GM18861 (cell line): ENCODE measurements at regions not wholly inside any gene's neighbourhood (a gene's known extent, or its start where the extent isn't known, plus 50 kb on each side); places are given as distances from the start of the nearest gene placed in this dataset.
"Not testable (repeated sequence)": the region's sequence is repeated elsewhere in the genome, so short reads cannot be mapped to it uniquely, and the experiment has no call there.

Source experiments
- ATAC-seq: cut with Tn5 transposase; IDR thresholded peaks from one replicate; pipeline ENCODE4 v1.9.1; 2021; ENCODE audit not compliant: unreplicated experiment

GRCh38 chr3:34419801-34420200 lies 621.4 kb downstream of the PDCD6IP start:
- ATAC-seq = no peak

GRCh38 chr3:34421762-34422161 lies 623.3 kb downstream of the PDCD6IP start:
- no peak for ATAC-seq

- ATAC-seq = no peak
Measured at GRCh38 chr3:34439796-34440195, 641.4 kb downstream of the PDCD6IP start.

- no peak for ATAC-seq
Measured at GRCh38 chr3:34444137-34444536, 645.7 kb downstream of the PDCD6IP start.

- no peak for ATAC-seq
Measured at GRCh38 chr3:34449305-34449704, 650.9 kb downstream of the PDCD6IP start.

GRCh38 chr3:34463414-34463813 lies 665.0 kb downstream of the PDCD6IP start:
- ATAC-seq = no peak

GRCh38 chr3:34464646-34465045 lies 666.2 kb downstream of the PDCD6IP start:
- no peak for ATAC-seq

- no peak for ATAC-seq
Measured at GRCh38 chr3:34475851-34476250, 677.4 kb downstream of the PDCD6IP start.

GRCh38 chr3:34483311-34483887 lies 685.0 kb downstream of the PDCD6IP start:
- no peak for ATAC-seq

GRCh38 chr3:34504366-34504765 lies 705.9 kb downstream of the PDCD6IP start:
- no peak for ATAC-seq

- ATAC-seq = no peak
Measured at GRCh38 chr3:34504775-34505174, 706.3 kb downstream of the PDCD6IP start.

- ATAC-seq = no peak
Measured at GRCh38 chr3:34508732-34509131, 710.3 kb downstream of the PDCD6IP start.

- no peak for ATAC-seq
Measured at GRCh38 chr3:34511891-34512290, 713.5 kb downstream of the PDCD6IP start.

GRCh38 chr3:34519008-34519407 lies 720.6 kb downstream of the PDCD6IP start:
- ATAC-seq = not testable (repeated sequence)

- ATAC-seq = no peak
Measured at GRCh38 chr3:34531156-34531555, 732.7 kb downstream of the PDCD6IP start.

- ATAC-seq = no peak
Measured at GRCh38 chr3:34533451-34533850, 735.0 kb downstream of the PDCD6IP start.

- ATAC-seq = no peak
Measured at GRCh38 chr3:34534013-34534412, 735.6 kb downstream of the PDCD6IP start.

- ATAC-seq = no peak
Measured at GRCh38 chr3:34544136-34544535, 745.7 kb downstream of the PDCD6IP start.

- no peak for ATAC-seq
Measured at GRCh38 chr3:34547297-34547920, 749.0 kb downstream of the PDCD6IP start.

- ATAC-seq = no peak
Measured at GRCh38 chr3:34567266-34567665, 768.8 kb downstream of the PDCD6IP start.

- no peak for ATAC-seq
Measured at GRCh38 chr3:34568766-34569165, 770.3 kb downstream of the PDCD6IP start.

GRCh38 chr3:34569437-34569836 lies 771.0 kb downstream of the PDCD6IP start:
- no peak for ATAC-seq
